GM19395 (cell line): ENCODE measurements at regions not wholly inside any gene's neighbourhood (a gene's known extent, or its start where the extent isn't known, plus 50 kb on each side); places are given as distances from the start of the nearest gene placed in this dataset.
"Not testable (repeated sequence)": the region's sequence is repeated elsewhere in the genome, so short reads cannot be mapped to it uniquely, and the experiment has no call there.

ENCODE experiments used
- ATAC-seq: cut with Tn5 transposase; IDR thresholded peaks from one replicate; pipeline ENCODE4 v1.9.1; 2021; ENCODE audit warnings: mild to moderate bottlenecking, moderate library complexity; ENCODE audit not compliant: unreplicated experiment

DNA sequence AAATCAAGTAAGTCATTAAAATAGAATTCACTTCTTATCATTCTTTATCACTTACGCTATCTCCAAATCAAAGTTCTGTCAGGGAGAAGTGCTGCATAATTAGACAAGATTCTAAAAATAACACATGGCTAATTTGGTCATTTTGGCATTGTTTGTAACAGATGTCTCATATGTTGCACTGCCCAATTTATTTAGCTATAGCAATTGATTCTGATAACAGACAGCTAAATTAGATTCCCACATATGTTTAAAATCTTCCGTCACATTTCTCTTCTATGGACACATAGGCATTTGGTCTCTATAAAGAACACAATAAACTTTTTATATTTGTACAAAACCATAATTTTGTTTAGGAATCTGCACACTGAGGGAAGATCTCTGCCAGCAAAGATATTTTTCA lies 644.5 kb upstream of the VRK2 start:
- ATAC-seq = no peak

DNA sequence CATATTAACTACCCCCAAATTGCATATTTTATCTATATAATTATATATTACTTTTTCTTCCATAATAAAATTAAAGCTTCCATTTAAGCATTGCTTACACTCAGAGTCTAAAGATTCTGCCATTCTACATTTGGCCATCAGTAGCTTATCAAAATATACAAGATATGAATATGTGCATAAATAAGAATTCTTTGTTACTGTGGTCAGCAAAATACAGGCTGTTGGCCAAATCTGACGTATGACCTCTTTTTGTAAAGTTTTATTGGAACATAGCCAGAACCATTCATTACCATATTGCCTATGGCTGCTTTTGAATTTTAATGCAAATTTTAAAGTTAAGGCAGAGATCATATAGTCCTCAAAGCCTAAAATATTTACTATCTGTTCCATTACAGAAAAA lies 643.9 kb upstream of the VRK2 start:
- ATAC-seq = no peak

DNA sequence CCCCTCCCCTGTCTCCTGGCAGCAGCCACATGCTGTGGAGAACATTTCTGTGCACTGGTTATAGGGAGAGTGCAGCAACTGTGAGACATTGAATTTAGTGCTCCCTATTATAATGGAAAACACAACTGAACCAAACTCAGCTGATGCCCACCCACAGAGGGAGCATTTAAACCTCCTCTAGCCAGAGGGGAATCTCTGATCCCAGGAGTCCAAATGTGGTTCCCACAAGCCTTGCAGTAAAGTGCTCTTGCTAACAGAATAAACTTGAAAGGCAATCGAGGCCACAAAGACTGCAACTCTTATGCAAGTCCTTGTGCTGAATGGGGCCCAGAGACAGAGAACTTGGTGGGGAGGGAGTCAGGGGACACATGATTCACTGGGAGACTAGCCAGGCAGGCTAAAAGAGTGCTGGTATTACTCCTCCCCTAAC lies 638.8 kb upstream of the VRK2 start:
- ATAC-seq = no peak

DNA sequence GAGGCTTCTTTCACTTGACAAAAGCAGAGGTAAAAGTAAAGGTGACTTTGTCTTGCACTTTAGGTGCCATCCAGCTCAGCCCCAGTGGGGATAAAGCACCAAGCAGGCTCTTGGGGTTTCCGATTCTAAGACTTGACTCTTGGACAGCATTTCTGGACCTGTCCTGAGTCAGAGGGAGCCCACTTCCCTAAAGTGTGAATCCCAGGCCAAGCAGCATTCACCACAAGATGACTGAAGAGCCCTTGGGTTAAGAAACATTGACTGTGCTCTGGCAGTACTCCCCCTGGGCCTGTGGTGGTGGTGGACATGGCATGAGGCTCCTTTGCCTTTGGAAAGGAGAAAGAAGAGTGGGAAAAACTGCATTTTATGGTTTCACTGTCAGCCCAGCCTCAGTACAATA lies 638.0 kb upstream of the VRK2 start:
- no peak for ATAC-seq

DNA sequence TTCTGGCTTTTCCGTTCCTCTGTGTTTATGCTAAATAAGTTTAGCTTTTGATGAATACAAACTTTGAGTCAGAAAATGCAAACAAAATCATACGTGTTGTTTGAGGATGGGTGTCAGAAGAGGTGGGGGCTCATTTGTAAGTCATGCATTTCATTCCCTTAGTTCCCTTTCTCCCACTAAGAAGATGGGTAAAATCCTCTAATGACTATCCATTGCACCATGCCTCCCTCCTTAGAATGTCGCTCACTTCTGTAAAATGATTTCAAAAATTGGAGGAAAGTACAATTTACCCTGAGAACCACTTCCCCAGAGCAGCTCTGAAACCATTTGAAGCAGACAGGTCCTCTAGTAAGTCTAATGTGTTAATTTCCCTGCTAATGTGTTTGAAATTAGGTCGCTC lies 629.6 kb upstream of the VRK2 start:
- no peak for ATAC-seq

DNA sequence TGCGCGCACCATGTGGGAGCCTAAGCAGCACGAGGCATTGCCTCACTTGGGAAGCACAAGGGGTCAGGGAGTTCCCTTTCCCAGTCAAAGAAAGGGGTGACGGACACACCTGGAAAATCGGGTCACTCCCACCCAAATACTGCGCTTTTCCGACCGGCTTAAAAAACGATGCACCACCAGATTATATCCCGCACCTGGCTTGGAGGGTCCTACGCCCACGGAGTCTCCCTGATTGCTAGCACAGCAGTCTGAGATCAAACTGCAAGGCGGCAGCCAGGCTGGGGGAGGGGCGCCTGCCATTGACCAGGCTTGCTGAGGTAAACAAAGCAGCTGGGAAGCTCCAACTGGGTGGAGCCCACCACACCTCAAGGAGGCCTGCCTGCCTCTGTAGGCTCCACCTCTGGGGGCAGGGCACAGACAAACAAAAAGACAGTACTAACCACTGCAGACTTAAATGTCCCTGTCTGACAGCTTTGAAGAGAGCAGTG lies 627.7 kb upstream of the VRK2 start:
- ATAC-seq = not testable (repeated sequence)

DNA sequence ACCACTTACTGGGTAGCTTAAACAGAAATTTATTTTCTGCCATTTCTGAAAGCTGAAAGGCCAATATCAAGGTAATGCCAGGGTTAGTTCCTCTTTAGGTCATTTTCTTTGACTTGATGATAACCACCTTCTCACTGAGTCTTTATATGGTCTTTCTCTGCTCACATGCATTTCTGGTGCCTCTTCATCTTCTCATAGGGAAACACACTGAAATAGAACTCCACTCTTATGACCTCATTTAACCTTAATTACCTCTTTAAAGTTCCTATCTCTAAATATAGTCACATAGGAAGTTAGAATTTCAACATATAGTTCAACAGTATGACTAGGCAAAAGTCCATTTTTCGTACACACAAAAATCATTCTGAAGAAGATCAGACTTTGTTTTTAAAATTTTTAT lies 616.8 kb upstream of the VRK2 start:
- ATAC-seq = no peak

DNA sequence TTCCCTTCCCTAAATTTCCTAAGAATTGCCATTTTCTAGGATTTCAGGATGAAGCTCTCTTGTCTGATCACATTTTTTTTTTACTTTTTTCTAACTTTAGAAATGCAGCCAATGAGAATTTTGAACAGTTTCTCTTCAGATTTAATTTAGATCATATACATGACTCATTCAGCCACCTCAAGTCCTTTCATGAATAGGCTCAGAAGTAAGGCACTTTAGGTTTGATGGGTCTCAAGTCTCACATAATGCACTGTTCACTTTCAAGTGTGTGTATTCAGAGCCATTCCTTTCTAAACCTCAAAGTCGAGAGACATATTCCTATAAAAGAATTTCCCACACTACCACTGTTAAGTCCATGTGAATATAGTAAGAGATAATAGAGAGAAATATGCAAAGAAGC lies 614.1 kb upstream of the VRK2 start:
- no peak for ATAC-seq

DNA sequence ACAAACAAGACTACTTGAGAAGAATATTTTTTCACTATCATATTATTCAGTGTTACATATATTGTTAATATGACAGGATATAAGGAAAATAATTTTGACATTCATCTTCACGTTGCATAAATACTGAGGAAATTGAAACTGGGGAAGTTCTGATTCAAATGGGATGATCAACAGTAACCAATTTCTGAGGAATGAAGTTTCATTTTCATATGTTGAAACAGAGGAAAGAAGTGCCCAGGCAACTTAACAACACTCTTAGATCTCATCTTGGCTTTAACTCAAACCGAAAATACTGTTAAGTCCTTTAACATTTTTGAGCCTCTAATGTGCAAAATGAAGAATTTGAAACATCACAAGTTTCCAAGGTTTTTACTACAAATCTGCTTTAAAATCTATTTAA lies 612.2 kb upstream of the VRK2 start:
- no peak for ATAC-seq

DNA sequence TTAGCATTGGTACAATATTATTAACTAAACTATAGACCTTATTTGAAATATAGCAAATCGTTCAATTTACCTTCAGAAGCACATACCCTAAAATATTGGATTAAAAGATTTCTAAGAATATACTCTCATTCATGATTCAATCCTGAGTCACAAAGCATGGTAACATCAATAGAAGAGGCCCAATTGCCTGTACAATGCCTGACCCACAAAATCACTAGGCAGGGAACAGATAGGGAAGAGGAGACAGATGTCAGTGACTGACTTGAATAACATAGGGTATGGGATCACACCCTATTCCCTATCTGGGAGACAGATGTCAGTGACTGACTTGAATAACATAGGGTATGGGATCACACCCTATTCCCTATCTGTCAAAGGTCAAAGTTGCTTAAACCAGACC lies 611.6 kb upstream of the VRK2 start:
- ATAC-seq = no peak

DNA sequence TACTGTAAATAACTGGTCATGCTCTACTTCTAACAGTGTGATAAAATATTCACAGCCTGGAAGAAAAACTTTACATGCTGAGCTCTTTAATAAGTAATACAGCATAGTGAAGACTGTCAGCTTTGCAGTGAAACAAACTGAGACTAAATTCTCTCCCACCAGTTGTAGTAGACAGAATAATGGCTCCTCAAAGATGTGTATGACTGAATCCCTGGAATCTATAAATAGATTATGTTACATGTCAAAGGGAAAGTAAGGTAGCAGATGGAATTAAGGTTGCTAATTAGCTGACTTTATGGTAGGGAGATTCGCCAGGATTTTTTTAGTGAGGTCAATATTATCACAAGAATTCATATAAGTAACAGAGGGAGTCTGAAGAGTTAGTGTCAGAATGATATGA lies 609.5 kb upstream of the VRK2 start:
- ATAC-seq = no peak

DNA sequence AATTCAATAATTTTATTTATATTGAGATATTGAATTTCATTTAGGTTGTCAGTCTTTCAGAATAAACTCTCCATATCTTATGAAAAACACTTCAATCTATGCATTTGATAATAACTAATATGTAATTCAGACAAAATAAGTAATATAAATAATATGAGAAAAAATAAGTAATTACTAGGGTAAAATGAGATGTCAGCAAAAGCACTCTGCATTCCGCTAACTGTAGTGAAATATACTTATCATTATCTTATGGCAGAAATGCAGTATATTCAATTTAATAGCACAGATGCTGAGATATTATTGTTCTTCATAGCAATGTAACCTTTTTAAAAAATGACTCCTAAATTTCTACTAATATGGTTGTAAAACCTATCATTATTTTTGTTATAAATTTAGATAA lies 606.2 kb upstream of the VRK2 start:
- ATAC-seq = no peak

DNA sequence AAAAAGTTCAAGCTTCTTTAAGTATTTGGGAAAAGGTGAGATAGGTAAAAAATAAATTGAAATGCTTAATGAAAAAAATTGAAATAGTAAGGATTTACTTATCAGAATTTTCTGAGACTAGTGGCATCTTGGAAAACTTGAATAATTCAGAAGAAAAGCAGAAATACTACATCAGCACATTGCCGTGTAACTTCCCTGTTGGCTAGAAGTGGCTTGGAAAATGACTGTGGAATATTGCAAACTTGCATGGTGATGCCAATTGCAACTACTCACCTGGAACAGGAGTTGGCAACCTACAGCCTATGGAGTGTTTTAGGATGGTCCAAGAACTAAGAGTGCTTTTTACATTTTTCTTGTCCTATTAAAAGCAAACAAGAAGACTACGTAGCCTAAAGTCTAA lies 603.5 kb upstream of the VRK2 start:
- no peak for ATAC-seq

DNA sequence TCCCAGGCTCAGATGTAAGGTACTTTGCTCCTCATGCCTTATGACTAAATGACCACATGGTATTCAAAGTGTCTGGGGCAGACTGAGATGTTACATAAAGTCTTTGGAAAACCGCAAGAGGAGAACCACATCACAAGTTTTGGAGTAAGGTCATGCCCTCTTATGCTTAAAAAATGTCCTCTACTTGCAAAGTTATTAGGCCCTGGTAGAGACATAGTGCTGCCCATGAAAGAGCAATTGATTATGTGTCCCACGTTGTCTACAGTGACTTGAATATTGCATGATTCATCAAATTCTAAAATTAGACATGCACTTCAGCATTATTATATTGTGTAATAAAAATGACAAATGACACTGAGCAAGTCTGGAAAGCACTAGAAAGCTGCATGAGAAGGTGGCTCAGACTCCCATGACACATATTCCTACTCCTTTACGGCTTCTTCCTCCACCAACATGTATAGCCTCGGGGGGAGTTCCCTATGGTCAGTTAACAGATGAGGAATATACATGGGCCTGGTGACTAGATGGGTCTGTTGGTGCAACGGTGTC lies 602.6 kb upstream of the VRK2 start:
- ATAC-seq = no peak

DNA sequence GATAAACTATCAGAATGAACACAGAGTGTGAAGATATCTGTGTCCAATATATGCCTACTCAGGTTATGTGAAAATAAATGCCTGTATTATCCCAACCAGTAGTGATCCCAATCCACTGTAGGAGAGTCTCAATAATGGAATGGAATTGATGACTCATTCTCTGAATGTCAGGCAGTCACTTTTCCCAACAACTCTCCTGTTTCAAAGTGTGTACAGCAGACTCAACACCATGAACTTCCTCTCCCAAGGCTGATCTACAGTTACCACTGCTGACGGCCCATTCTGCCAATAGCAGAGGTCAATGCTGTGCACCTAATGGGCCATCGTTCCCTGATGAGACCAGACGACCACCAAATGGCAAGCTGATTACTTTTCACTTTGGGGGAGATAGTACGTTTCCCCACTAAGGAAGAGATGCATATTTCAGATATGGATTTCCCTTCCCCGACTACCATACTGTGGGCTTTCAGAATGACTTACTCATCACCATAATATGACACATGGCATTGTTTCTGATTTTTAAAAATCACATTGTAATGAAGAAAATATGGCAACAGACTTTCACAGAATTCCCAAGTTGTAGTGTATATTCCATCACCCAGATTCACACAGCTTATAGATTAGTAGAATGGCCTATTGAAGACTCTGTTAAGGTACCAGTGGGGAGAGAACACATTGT lies 601.7 kb upstream of the VRK2 start:
- ATAC-seq = no peak

DNA sequence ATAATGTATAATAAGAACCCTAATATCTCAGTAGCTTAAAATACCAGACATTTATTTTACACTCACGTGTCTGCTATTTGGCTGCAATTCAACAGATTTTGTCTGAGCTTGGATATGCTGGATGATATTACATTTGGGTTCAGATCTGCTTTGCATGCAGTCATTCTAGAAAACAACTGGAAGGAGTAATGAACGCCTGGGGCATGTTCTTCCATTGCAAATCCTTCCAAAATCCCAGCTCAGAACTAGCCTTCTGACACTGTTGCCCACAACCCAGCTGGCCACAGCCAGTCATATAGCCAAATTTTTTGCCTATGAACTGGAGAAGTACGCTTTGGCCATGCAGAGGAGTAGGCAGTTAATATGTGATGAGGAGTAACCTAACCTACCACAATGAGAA lies 597.8 kb upstream of the VRK2 start:
- ATAC-seq = no peak

DNA sequence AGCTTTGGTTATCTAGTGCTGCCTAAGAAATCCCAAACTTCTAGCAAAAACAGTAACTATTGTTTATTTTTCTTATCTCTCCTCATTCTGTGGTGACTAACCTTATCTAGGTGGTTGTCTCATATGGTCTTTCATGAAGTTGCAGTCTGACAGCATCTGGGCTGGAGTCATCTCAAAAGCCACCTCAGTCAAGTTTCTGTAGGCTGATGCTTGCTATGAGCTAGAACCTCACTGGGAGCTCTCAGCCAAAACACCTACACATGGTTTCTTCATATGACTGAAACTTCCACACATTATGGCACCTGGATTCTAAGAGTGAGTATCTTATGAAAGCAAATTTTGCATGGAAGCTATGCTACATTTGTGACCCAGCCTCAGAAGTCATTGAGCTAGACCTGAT lies 596.4 kb upstream of the VRK2 start:
- peak; percentile 94 for ATAC-seq

DNA sequence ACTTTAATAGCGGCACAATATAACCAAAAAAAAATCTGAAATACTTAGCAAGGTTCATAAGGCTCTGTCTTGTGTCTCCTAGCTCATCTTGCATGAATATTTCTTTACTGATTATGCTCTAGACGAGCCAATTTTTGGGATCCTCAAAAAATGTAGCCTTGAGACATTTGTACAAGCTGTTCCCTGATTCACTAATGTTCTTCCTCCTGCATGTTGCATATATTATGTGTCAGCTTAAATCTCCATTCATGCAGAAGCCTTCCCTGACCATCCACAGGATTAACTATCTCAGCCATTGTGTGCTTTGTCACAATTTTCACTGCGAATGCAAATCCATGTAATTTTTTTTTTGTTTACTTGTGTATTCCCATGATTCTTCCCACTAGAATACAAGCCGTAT lies 594.0 kb upstream of the VRK2 start:
- no peak for ATAC-seq

DNA sequence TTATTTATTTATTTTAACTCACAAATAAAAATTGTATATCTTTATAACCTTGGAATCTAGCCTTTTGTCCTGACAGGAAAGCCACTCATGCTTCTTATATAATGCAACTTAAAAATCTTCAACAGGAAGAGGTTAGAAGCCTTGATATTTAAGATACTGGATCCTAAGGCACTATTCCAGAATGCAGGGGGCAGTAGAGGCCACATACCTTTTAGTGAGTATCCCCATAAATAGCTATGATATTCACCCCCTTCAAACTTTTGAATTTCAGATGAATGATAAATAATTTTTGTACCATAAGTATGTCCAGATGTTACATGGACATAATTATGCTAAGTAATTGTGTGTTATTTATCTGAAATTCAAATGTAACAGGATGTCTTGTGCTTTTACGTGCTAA lies 592.7 kb upstream of the VRK2 start:
- ATAC-seq = no peak

DNA sequence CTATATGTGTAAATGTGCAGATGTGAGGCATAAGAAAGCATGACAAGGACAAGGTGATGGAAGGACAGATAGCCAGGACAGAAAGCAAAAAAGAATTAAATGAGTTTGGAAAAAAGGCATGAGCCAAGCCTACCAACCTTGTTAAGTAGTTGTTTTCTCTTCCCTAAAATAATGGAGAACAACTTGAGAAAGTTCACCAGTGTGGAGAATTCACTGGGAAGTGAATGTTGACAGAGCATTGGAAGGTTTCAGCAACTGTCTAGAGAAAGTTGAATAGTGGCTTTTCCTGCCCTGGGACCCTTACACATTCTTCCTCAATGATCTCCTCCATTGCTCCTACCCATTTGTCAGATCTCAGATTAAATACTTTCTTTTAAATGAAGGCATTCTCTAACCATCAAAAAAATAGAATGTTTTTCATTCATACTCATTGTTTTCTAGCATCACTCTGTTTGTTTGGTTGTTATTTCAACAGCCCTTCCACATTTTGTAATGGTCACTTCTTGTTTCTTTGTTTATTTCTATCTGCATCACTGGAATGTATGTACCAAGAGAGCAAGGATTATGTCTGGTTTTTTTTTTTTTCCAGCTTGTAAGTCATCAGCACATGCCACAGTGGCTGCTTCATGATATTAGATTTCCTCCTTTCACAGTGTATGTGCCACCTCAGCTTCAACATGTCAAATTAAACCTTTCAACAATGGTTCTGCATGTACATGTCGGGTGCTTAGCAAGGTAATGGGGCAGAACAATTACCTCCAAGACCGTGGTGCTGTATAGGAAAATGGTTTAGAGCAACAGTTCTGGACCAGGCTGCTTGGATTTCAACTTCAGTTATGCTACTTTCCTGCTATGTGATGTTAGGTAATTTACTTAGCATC lies 586.0 kb upstream of the VRK2 start:
- ATAC-seq = no peak

DNA sequence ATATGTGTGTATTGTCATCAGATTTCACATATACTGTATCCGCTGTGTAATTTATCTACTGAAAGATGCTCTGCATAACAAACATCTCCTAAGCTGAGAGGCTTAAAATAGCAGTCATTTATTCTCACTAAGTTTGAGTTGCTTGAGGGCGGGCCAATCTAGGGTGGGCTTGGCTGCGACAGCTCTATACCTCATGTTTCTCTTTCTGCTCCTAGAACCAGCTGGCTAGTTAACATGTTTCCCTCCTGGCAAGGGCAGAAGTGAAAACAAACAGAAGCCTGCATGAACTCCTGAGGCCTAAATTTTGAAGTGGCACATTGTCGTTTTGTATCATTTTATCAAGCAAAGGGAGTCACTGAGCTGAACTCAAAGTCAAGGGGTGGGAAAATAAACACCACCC lies 585.0 kb upstream of the VRK2 start:
- no peak for ATAC-seq

DNA sequence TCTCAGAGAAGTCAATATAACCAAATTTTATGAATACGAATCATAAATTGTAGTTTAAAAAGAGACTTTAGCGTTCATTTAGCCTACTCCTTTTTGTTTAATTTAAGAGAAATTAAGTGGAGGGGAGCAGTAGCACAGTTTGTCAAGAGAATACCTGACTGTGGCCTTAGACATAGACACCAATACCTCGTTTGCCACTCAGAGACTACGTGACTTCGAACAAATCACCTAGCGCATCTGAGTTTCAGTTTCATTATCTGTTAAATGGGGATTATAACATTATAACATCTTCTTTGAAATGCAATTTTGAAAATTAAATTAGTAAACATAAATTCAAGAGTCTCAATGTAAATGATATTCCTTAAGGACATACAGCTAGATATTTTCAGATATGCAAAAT lies 581.5 kb upstream of the VRK2 start:
- no peak for ATAC-seq
